Right lobe of liver (tissue), 6 donors: ENCODE measurements at regions not wholly inside any gene's neighbourhood (a gene's known extent, or its start where the extent isn't known, plus 50 kb on each side); places are given as distances from the start of the nearest gene placed in this dataset.

Source experiments
- ATAC-seq, 4 donors: fragments of 200-7000 bp; cut with Tn5 transposase; one replicate each; pipeline ENCODE4 v1.9.1; 2020; ENCODE audit warnings: mild to moderate bottlenecking in 4 of 4, moderate library complexity in 4 of 4
- DNase-seq, 3 donors: peaks; one replicate each; pipeline ENCODE4 v3.0.0-alpha.2; 2020
- H3K27ac ChIP-seq, 3 donors: fragments of 200-600 bp; one replicate each; pipeline ENCODE4 v1.8.0; 2022
- H3K27me3 ChIP-seq, 2 donors: fragments of 200-600 bp; one replicate each; pipeline ENCODE4 v1.8.0; 2022
- H3K36me3 ChIP-seq, 4 donors: fragments of 200-600 bp; sonication (generic) in 1 of 4; one replicate each; pipeline versions ENCODE4 v1.5.1 to v1.8.0; 2017 to 2022; ENCODE audit warnings: control low read depth in 1 of 4
- H3K4me1 ChIP-seq, 4 donors: fragments of 200-600 bp; sonication (generic) in 1 of 4; one replicate each; pipeline versions ENCODE4 v1.5.1 to v1.8.0; 2017 to 2022; ENCODE audit warnings: control low read depth in 1 of 4
- H3K4me3 ChIP-seq, 3 donors: fragments of 200-600 bp; one replicate each; pipeline ENCODE4 v1.8.0; 2022
- H3K9me3 ChIP-seq, 4 donors: fragments of 200-600 bp; sonication (generic) in 1 of 4; one replicate each; pipeline versions ENCODE4 v1.5.1 to v1.8.0; 2017 to 2022; ENCODE audit warnings: control low read depth in 1 of 4
- CTCF ChIP-seq, 4 donors: fragments of 200-600 bp in 3 of 4; fragments of 450-650 bp in 1 of 4; IDR thresholded peaks; one replicate each; pipeline versions ENCODE4 v1.5.1 to v1.8.0; 2016 to 2022; ENCODE audit warnings: antibody characterized with exemption in 4 of 4, mild to moderate bottlenecking in 2 of 4
- POLR2A ChIP-seq: fragments of 450-650 bp; IDR thresholded peaks from one replicate; pipeline ENCODE4 v1.6.1; 2017; ENCODE audit warnings: antibody characterized with exemption, mild to moderate bottlenecking
- WGBS: methylation state at CpG from one replicate; pipeline ENCODE4 v1.1.6; 2018; ENCODE audit warnings: low coverage, low lambda C conversion rate; ENCODE audit not compliant: insufficient coverage; ENCODE audit errors: missing lambda C conversion rate; 5-methylcytosine and 5-hydroxymethylcytosine counted together
- intact Hi-C, 2 donors: fragments of 100-400 bp; cut with DNase I; formaldehyde crosslinking; loops; one replicate each; pipeline versions ENCODE4 v1.11.2 to v1.14.1; 2022
- donor health status: DM: no; HTN: yes; CAD: no.
- donor health status: DM: no; HTN: no; CAD: no.
- donor health status: DM: no; HTN: no; CAD: no.
- donor health status: DM: no; HTN: yes; CAD: no.
- donor health status: DM: no; HTN: yes; CAD: no.

- ATAC-seq (no peak), DNase-seq (no peak)
- TF ChIP-seq POLR2A: no peak
- TF ChIP-seq CTCF (IDR thresholded peaks at IDR 0.05): no peak
- intact Hi-C loops: no loop called here
- no peaks in the 10 kb centered on the region for H3K4me1 ChIP-seq
- H3K4me3 ChIP-seq: no peak overlapping the region
- no peak overlapping the region for H3K27ac ChIP-seq
- no peaks in the 10 kb centered on the region for H3K9me3 ChIP-seq
- H3K27me3 ChIP-seq: no peaks in the 10 kb centered on the region
- H3K36me3 ChIP-seq: no peaks in the 10 kb centered on the region
These were observed 260.8 kb upstream of the NCAM2 start for GRCh38 chr21:20737227-20737913.

GRCh38 chr21:20739421-20739820 is 258.8 kb upstream of the NCAM2 start:
- WGBS: 66% methylated on average over 5 of the region's 5 CpGs
- no peak for TF ChIP-seq POLR2A
- TF ChIP-seq CTCF (IDR thresholded peaks at IDR 0.05): peak in 1 of 4 donors; percentile 15

DNA sequence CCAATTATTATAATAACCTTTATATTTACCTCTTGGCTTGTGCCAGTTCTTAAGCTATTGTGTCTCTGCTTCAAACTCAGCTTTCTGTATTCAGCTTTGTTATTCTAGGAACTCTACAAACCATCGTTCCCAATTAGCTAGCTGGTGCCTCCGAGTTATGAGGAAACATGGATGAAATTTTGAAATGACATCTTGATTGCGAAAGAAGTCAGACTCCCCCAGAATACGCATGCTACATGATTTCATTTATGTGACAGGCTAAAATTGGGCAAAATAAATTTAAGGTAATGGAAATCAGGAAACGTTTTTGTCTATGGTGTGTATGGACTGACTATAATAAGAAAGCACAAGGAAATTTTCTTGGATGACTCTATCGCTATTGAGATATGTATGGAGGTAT is 256.8 kb upstream of the NCAM2 start:
- DNase-seq (no peak), ATAC-seq (no peak)
- no peaks in the 10 kb centered on the region for H3K27me3 ChIP-seq
- no peaks in the 10 kb centered on the region for H3K36me3 ChIP-seq
- intact Hi-C loops: no loop called here
- H3K9me3 ChIP-seq: no peaks in the 10 kb centered on the region
- 54% methylated on average over 6 of the region's 6 CpGs for WGBS
- TF ChIP-seq POLR2A (no peak), CTCF (IDR thresholded peaks at IDR 0.05) (no peak)
- H3K27ac ChIP-seq: no peak overlapping the region
- H3K4me3 ChIP-seq: no peak overlapping the region
- no peaks in the 10 kb centered on the region for H3K4me1 ChIP-seq

More at GRCh38 chr21:20739421-20739820, 258.8 kb upstream of the NCAM2 start:
- H3K27me3 ChIP-seq: no peaks in the 10 kb centered on the region
- H3K27ac ChIP-seq: no peak overlapping the region
- intact Hi-C loops: no loop called here
- no peaks in the 10 kb centered on the region for H3K9me3 ChIP-seq
- no peak for ATAC-seq
- DNase-seq: no peak
- no peaks in the 10 kb centered on the region for H3K36me3 ChIP-seq
- H3K4me1 ChIP-seq: no peaks in the 10 kb centered on the region
- H3K4me3 ChIP-seq: no peak overlapping the region

- DNase-seq (no peak), ATAC-seq (no peak)
- WGBS: 32% methylated on average over 2 of the region's 2 CpGs
- intact Hi-C loops: no loop called here
- no peaks in the 10 kb centered on the region for H3K4me1 ChIP-seq
- TF ChIP-seq POLR2A (no peak), CTCF (IDR thresholded peaks at IDR 0.05) (no peak)
- H3K27me3 ChIP-seq: no peaks in the 10 kb centered on the region
- no peaks in the 10 kb centered on the region for H3K36me3 ChIP-seq
- no peaks in the 10 kb centered on the region for H3K9me3 ChIP-seq
- no peak overlapping the region for H3K4me3 ChIP-seq
- no peak overlapping the region for H3K27ac ChIP-seq
These were observed 238.0 kb upstream of the NCAM2 start for GRCh38 chr21:20760221-20760620.

- 77% methylated on average over 1 of the region's 1 CpG for WGBS
- ATAC-seq (no peak), DNase-seq (no peak)
- H3K4me1 ChIP-seq: no peaks in the 10 kb centered on the region
- no peak for TF ChIP-seq CTCF (IDR thresholded peaks at IDR 0.05)
- no peak for TF ChIP-seq POLR2A
- no peaks in the 10 kb centered on the region for H3K9me3 ChIP-seq
- H3K27ac ChIP-seq: no peak overlapping the region
- intact Hi-C loops: no loop called here
- no peak overlapping the region for H3K4me3 ChIP-seq
- H3K36me3 ChIP-seq: no peaks in the 10 kb centered on the region
- no peaks in the 10 kb centered on the region for H3K27me3 ChIP-seq
These were observed 223.5 kb upstream of the NCAM2 start for GRCh38 chr21:20774737-20775136.
